GM23338 (cell line): ENCODE measurements at regions not wholly inside any gene's neighbourhood (a gene's known extent, or its start where the extent isn't known, plus 50 kb on each side); places are given as distances from the start of the nearest gene placed in this dataset.

Source experiments
- CREB1 ChIP-seq: fragments of 250-450 bp; sonication (Bioruptor Pico); IDR thresholded peaks from 2 replicates; pipeline ENCODE4 v1.5.0; 2020; ENCODE audit warnings: low read depth, mild to moderate bottlenecking, moderate library complexity
- CTCF ChIP-seq, 2 experiments: fragments of 200-600 bp in 1 of 2; sonication (generic) in 1 of 2; conservative IDR thresholded peaks; 2 replicates each; pipeline versions ENCODE4 v1.5.1 to v1.6.1; 2016 to 2017; ENCODE audit warnings: antibody characterized with exemption in 2 of 2, low read depth in 2 of 2, mild to moderate bottlenecking in 2 of 2, moderate library complexity in 1 of 2
- EZH2 ChIP-seq: fragments of 200-600 bp; sonication (generic); IDR thresholded peaks from one replicate; pipeline ENCODE4 v1.8.0; 2017; ENCODE audit warnings: antibody characterized with exemption, mild to moderate bottlenecking, low read depth; ENCODE audit not compliant: unreplicated experiment
- EZH2phosphoT487 ChIP-seq: fragments of 200-600 bp; sonication (generic); IDR thresholded peaks from one replicate; pipeline ENCODE4 v1.8.1; 2018; ENCODE audit warnings: antibody characterized with exemption; ENCODE audit not compliant: unreplicated experiment
- POLR2AphosphoS5 ChIP-seq: IDR thresholded peaks from 2 replicates; pipeline ENCODE4 v1.6.1; 2016; ENCODE audit warnings: antibody characterized with exemption, low read depth
- REST ChIP-seq: IDR thresholded peaks from one replicate; pipeline ENCODE4 v1.6.1; 2018; ENCODE audit warnings: antibody characterized with exemption; ENCODE audit not compliant: unreplicated experiment
- TF ChIP-seq, protein P1 (sequence below): IDR thresholded peaks from 2 replicates; pipeline ENCODE4 v1.6.1; 2016; ENCODE audit warnings: antibody characterized with exemption

- no peak for TF ChIP-seq POLR2AphosphoS5
- no peak for TF ChIP-seq CTCF (conservative IDR thresholded peaks at IDR 0.05; ENCODE audit: low read depth in 2 of 2)
- no peak for TF ChIP-seq EZH2phosphoT487
- TF ChIP-seq REST: no peak
- TF ChIP-seq EZH2: no peak
- TF ChIP-seq, protein P1, sequence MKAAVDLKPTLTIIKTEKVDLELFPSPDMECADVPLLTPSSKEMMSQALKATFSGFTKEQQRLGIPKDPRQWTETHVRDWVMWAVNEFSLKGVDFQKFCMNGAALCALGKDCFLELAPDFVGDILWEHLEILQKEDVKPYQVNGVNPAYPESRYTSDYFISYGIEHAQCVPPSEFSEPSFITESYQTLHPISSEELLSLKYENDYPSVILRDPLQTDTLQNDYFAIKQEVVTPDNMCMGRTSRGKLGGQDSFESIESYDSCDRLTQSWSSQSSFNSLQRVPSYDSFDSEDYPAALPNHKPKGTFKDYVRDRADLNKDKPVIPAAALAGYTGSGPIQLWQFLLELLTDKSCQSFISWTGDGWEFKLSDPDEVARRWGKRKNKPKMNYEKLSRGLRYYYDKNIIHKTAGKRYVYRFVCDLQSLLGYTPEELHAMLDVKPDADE: no peak
- no peak for TF ChIP-seq CREB1 (CRISPR knock-in tag)
Measured at GRCh38 chr3:181859518-181859917, 147.8 kb downstream of the SOX2 start.
